Subcutaneous abdominal adipose tissue (tissue), 5 donors: ENCODE measurements at regions not wholly inside any gene's neighbourhood (a gene's known extent, or its start where the extent isn't known, plus 50 kb on each side); places are given as distances from the start of the nearest gene placed in this dataset.

ENCODE experiments used
- H3K27ac ChIP-seq: one replicate; pipeline ENCODE4 v1.7.0; 2013; ENCODE audit warnings: low read depth, mild to moderate bottlenecking, inconsistent platforms, low read length, moderate library complexity
- H3K27me3 ChIP-seq, 5 donors: one replicate each; pipeline ENCODE4 v1.7.0; 2013; ENCODE audit warnings: low read length in 5 of 5, inconsistent platforms in 1 of 5; ENCODE audit not compliant: control insufficient read depth in 5 of 5, insufficient read depth in 4 of 5
- H3K36me3 ChIP-seq, 5 donors: one replicate each; pipeline ENCODE4 v1.7.0; 2013; ENCODE audit warnings: low read length in 5 of 5; ENCODE audit not compliant: control insufficient read depth in 5 of 5, insufficient read depth in 5 of 5
- H3K4me1 ChIP-seq, 5 donors: one replicate each; pipeline ENCODE4 v1.7.0; 2013; ENCODE audit warnings: low read length in 5 of 5, mild to moderate bottlenecking in 3 of 5, moderate library complexity in 1 of 5; ENCODE audit not compliant: control insufficient read depth in 5 of 5, insufficient read depth in 5 of 5
- H3K4me3 ChIP-seq, 5 donors: one replicate each; pipeline ENCODE4 v1.7.0; 2013; ENCODE audit warnings: low read length in 5 of 5, low read depth in 1 of 5
- H3K9ac ChIP-seq, 5 donors: one replicate each; pipeline ENCODE4 v1.7.0; 2013; ENCODE audit warnings: low read length in 5 of 5, mild to moderate bottlenecking in 4 of 5, moderate library complexity in 3 of 5
- H3K9me3 ChIP-seq, 5 donors: one replicate each; pipeline ENCODE4 v1.7.0; 2013; ENCODE audit warnings: low read length in 5 of 5; ENCODE audit not compliant: control insufficient read depth in 5 of 5
- donor health status: healthy.
- donor health status: healthy.
- donor health status: healthy.
- donor health status: healthy.
- donor health status: healthy.

DNA sequence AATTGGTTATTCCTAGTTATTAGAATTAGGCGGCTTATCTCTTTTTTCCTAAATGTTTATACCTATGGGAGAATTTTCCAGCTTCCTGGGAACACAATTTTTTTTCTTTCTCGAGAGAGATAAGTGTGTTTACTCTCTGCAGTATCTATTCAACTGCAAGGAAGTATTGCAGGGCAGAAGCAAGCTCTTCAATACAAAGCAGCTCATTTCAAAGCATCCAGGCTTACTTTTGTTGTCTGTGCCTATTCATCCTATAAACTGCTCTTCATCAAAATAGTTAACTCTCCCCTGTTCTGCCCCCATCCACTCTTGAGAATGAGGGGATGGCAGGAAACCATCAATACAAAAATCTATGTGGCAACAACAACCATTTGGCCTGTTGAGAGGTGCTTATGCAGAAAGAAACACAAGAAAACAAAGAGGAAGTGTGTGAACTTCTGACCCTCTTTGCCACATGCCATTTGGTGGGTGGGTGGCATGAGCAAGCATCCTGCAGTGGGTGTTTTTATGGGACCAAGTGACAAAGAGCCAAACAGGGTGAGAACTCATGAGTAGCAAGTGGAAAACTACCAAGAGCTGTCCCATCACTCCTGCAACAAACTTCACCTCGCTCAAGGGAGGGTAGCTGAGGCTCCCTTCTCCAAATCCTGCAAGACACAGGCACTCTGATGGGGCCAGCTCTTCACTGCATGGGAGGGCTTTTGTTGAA is 50.6 kb upstream of the MRPS6 start:
- Histone ChIP-seq H3K4me1 (peaks cover 0 to 25% (median 4%) of the 10 kb centered on the region in 5 donors), H3K27ac (no peak overlapping the region), H3K9me3 (peaks cover 3 to 10% (median 6%) of the 10 kb centered on the region in 5 donors), H3K4me3 (no peak overlapping the region), H3K27me3 (no peaks in the 10 kb centered on the region), H3K36me3 (no peaks in the 10 kb centered on the region), H3K9ac (no peak overlapping the region)

DNA sequence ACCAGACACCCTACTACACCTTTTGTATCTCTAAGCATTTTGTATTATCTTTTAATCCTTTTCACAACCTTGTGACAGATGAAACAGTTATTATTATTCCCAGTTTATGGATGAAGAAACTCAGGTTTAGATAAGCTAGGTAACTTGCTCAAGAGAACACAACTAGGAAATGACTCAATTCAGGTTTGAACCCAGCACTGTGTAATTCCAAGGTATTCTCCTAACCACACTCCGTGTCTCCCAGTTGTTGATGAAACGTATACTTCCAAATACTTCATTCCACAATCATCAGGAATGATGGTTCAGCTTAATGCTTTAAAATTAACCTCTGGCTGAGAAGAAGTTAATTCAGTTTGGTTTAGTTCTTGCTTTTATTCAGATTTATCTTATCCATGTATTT is 51.7 kb upstream of the MRPS6 start:
- Histone ChIP-seq H3K9me3 (peaks cover 3 to 12% (median 7%) of the 10 kb centered on the region in 5 donors), H3K36me3 (no peaks in the 10 kb centered on the region), H3K4me3 (no peak overlapping the region), H3K27ac (no peak overlapping the region), H3K4me1 (peaks cover 0 to 25% (median 4%) of the 10 kb centered on the region in 5 donors), H3K9ac (no peak overlapping the region), H3K27me3 (no peaks in the 10 kb centered on the region)

DNA sequence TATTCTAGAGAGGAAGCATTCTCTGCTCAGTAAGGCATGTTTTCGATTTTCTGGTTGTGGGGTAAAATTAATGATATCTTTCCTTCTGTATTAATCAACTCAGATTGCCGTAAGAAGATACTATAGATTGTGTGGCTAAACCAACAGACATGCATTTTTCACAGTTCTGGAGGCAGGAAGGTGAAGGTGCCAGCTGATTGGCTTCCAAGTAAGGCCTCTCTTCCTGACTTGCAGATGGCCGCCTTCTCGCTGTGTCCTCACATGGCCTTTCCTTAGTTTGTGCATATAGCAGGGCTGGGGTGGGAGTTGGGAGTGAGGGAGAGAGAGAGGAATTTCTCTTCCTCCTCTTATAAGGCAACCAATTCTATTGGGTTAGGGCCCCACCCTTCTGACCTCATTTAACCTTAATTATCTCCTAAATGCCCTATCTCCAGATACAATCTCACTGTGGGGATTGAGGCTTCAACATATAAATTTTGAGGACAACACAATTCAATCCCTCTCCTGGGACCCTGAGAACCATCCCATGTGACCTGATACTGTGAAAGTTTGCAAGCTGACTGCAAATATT is 52.3 kb upstream of the MRPS6 start:
- Histone ChIP-seq H3K9ac (no peak overlapping the region), H3K9me3 (peaks cover 3 to 12% (median 7%) of the 10 kb centered on the region in 5 donors), H3K4me3 (peak overlapping the region in 1 of 5 donors; percentile 1), H3K27me3 (no peaks in the 10 kb centered on the region), H3K27ac (no peak overlapping the region), H3K36me3 (no peaks in the 10 kb centered on the region), H3K4me1 (peaks cover 0 to 25% (median 4%) of the 10 kb centered on the region in 5 donors)

DNA sequence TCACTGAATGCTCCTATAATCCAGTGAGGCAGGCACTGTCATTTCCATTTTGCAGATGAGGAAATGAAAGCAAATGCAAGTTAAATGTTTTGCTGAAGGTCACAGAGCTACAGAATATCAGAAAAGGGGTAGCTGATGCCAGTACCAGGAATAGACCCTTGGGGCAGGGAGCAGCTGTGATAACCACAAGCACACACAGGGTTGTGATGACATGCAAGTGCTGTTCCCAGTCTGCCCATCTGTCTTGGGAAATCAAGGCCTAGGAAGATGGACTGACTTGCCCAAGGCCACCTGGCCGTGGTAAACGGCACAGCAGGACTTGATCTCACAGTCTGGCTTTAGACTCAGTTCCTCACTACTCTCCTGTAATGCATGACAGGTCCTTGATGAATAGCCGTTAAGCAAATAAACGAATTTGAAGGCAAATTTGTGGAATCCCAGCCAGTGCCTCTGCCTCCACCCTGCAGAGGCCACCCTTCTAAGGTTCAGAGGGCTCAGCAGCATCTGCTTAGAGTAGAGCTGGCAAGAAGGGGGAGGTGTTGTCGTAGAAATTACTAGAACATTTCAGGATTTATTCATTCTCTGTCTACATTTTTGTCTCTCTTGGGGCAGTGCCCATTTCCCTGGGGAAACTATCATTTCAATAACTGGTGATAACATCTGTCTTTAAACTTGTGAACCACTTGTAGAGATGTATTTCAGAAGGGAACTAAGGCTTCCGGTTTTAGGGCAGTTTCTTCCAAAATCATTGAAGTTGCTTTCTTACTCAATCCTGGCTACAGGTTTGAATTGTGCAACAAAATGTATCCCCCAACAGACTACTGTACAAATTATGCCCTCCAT is 53.2 kb upstream of the MRPS6 start:
- Histone ChIP-seq H3K9me3 (peaks cover 3 to 12% (median 7%) of the 10 kb centered on the region in 5 donors), H3K4me3 (no peak overlapping the region), H3K36me3 (no peaks in the 10 kb centered on the region), H3K27me3 (no peaks in the 10 kb centered on the region), H3K9ac (no peak overlapping the region), H3K4me1 (peaks cover 0 to 20% (median 4%) of the 10 kb centered on the region in 5 donors), H3K27ac (no peak overlapping the region)

DNA sequence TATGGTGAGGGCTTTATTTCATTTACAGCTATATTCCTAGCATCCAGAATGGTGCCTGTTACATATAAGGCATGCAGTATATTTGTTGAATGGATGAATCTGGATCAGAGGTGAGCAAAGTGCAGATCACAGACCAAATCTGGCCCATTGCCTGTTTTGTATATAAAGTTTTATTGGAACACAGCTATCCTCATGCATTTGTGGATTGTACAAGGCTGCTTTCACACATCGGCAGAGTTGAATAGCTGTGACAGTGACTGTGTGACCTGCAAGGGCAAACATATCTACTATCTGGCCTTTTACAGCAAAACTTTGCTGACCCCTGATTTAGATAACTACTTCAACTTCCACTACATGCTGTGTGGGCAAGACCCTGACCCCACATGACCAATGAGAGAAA is 54.0 kb upstream of the MRPS6 start:
- Histone ChIP-seq H3K9me3 (peaks cover 3 to 12% (median 10%) of the 10 kb centered on the region in 5 donors), H3K4me3 (no peak overlapping the region), H3K27me3 (no peaks in the 10 kb centered on the region), H3K27ac (no peak overlapping the region), H3K9ac (no peak overlapping the region), H3K36me3 (no peaks in the 10 kb centered on the region), H3K4me1 (peaks cover 0 to 20% (median 4%) of the 10 kb centered on the region in 5 donors)

DNA sequence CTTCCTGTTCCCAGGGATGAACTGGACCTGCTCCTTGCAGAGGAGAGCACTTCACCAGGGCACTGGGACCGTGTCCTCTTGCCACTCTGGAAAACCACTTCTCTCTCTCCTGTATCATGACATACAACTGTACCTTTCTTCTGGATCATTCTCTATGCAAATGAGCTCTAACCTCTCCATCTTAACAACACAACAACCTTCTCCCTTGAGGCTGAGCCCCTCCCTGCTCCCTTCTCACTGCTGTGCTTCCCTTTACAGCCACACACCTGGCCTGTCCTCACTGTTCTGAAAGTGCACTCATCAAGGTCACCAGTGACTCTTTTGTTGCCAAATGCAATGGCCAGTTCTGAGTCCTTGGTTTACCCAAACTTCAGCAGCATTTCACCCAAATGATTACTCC is 54.5 kb upstream of the MRPS6 start:
- no peaks in the 10 kb centered on the region for H3K36me3 ChIP-seq
- no peak overlapping the region for H3K27ac ChIP-seq

DNA sequence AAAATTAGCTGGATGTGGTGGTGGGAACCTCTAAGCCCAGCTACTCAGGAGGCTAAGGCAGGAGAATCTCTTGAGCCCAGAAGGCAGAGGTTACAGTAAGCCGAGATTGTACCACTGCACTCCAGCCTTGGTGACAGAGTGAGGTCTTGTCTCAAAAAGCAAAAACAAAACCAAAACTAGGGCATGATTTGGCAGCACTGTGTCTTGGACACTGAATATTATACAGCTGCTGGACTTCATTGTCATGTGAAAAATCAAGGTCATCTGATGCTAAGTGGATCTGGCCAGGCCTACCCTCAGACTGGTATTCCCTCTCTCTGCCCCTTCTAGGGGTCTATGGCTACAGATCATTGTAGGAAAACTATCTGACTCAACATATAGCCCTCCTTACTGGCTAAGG is 55.2 kb upstream of the MRPS6 start:
- no peak overlapping the region for H3K27ac ChIP-seq
- peaks cover 3 to 18% (median 10%) of the 10 kb centered on the region in 5 donors for H3K9me3 ChIP-seq
- H3K9ac ChIP-seq: no peak overlapping the region
- peaks cover 0 to 16% (median 3%) of the 10 kb centered on the region in 5 donors for H3K4me1 ChIP-seq
- H3K4me3 ChIP-seq: no peak overlapping the region
- no peaks in the 10 kb centered on the region for H3K36me3 ChIP-seq
- no peaks in the 10 kb centered on the region for H3K27me3 ChIP-seq

More for the DNA sequence above, 54.5 kb upstream of the MRPS6 start:
- H3K4me1 ChIP-seq: peaks cover 0 to 20% (median 4%) of the 10 kb centered on the region in 5 donors
- no peak overlapping the region for H3K9ac ChIP-seq
- no peak overlapping the region for H3K4me3 ChIP-seq
- H3K9me3 ChIP-seq: peaks cover 3 to 16% (median 10%) of the 10 kb centered on the region in 5 donors
- H3K27me3 ChIP-seq: no peaks in the 10 kb centered on the region

DNA sequence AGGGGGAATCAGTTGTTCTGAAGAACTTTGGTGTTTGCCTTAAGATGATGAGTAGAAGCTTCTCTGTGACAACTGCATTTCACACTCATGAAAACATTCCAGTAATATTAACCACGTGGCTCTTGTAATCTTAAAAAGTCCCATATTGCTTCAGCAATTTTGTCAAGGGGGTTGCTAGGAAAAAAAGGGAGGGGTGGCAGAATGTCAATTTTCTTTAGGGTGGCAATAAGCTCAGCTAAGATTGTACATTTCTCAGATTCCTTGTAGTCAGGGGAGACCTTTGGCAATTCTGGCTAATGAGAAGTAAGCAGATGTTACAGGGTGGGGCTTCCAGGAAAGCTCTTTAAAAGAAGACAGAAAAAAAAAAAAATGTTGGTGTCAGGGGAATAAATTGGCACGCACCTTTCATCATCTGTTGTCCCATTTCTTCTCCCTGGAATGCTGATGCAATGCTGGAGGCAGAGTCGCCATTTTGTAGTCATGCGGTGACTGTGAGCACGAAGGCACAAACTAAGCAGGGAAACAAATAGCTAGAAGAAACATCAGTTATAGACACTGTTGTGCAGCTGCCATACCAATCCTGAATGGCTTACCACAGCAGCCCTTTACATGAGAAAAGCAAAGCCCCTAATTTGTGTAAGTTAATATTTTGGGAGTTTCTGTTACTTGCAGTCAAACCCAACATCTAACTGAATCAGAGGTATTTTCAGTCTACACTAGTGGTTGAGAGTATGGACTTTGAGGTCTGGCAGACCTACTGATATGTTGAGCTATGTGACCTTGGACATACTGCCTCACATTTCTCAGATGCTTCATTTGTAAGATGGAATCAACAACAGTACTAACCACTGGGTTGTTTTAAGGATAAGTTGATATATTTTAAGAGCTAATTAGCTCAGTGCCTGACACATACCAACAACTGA is 56.1 kb upstream of the MRPS6 start:
- Histone ChIP-seq H3K9me3 (peaks cover 3 to 26% (median 17%) of the 10 kb centered on the region in 5 donors), H3K4me1 (peaks cover 0 to 14% (median 0%) of the 10 kb centered on the region in 5 donors), H3K27me3 (no peaks in the 10 kb centered on the region), H3K27ac (no peak overlapping the region), H3K9ac (no peak overlapping the region), H3K36me3 (no peaks in the 10 kb centered on the region), H3K4me3 (no peak overlapping the region)

DNA sequence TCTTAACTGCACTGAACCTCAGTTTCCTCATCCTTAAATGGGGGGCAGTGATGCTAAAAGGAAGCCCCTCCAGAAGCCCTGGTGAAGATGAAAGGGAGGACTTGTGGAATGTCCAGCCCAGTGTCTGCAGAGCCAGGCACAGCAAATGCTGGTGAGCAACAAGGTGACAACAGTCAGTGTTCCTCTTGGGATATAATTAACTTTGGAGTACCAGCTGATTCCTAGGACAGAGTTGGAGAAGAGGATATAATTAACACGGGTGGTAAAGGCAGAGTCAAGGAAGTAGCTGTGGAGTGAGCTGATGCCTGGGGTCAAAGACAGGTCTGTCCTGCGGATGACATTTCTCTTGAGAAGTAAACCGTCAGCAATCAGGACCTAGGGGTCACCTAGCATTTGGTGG is 60.7 kb upstream of the MRPS6 start:
- Histone ChIP-seq H3K36me3 (no peaks in the 10 kb centered on the region), H3K4me1 (no peaks in the 10 kb centered on the region), H3K9ac (no peak overlapping the region), H3K9me3 (peaks cover 0 to 34% (median 22%) of the 10 kb centered on the region in 5 donors), H3K27me3 (no peaks in the 10 kb centered on the region), H3K27ac (no peak overlapping the region), H3K4me3 (no peak overlapping the region)
